IMR-90 (cell line): ENCODE measurements at regions not wholly inside any gene's neighbourhood (a gene's known extent, or its start where the extent isn't known, plus 50 kb on each side); places are given as distances from the start of the nearest gene placed in this dataset.
"Not testable (repeated sequence)": the region's sequence is repeated elsewhere in the genome, so short reads cannot be mapped to it uniquely, and the experiment has no call there.

ENCODE experiments used
- ATAC-seq: fragments of 200-7000 bp; cut with Tn5 transposase; 2 replicates; pipeline ENCODE4 v1.9.1; 2020; ENCODE audit warnings: low read depth, mild to moderate bottlenecking, moderate library complexity
- BruUV-seq: library from RNA; stranded (reverse); fragments of 400-500 nt; replicated peaks from 2 replicates; lab custom pipeline; 2021; lab: Mats Ljungman, UMichigan
- CTCF ChIA-PET: fragments of 300-600 bp; formaldehyde crosslinking; extraction: SDS; loops from one replicate; lab custom pipeline; 2021; ENCODE audit warnings: antibody characterized with exemption; lab: Yijun Ruan, JAX
- POLR2A ChIA-PET: fragments of 300-600 bp; sonication (Branson Sonifier 250); formaldehyde crosslinking; loops from one replicate; lab custom pipeline; 2022; ENCODE audit warnings: antibody characterized with exemption; ENCODE audit not compliant: unreplicated experiment; lab: Charles Lee
- DNase-seq: peaks from one replicate; pipeline ENCODE4 v3.0.0; 2013
- H2AFZ ChIP-seq: replicated peaks from 2 replicates; pipeline ENCODE3; 2013; ENCODE audit warnings: low read length, mild to moderate bottlenecking; ENCODE audit not compliant: poor library complexity
- H2AK5ac ChIP-seq: 2 replicates; pipeline ENCODE4 v1.6.1; 2013; ENCODE audit warnings: low read depth, low read length, inconsistent platforms
- H2AK9ac ChIP-seq: replicated peaks from 2 replicates; pipeline ENCODE3; 2013; ENCODE audit warnings: mild to moderate bottlenecking, low read depth, low read length, moderate library complexity; ENCODE audit not compliant: poor library complexity
- H2BK120ac ChIP-seq: 2 replicates; pipeline ENCODE4 v1.6.1; 2013; ENCODE audit warnings: low read depth, low read length, inconsistent platforms
- H2BK15ac ChIP-seq: 3 replicates; pipeline ENCODE4 v1.6.1; 2013; ENCODE audit warnings: low read depth, low read length, inconsistent platforms
- H2BK20ac ChIP-seq: 2 replicates; pipeline ENCODE4 v1.6.1; 2013; ENCODE audit warnings: low read depth, mild to moderate bottlenecking, inconsistent platforms, low read length, moderate library complexity
- H2BK5ac ChIP-seq: 2 replicates; pipeline ENCODE4 v1.6.1; 2013; ENCODE audit warnings: mild to moderate bottlenecking, low read depth, low read length, inconsistent platforms; ENCODE audit not compliant: poor library complexity, severe bottlenecking
- H3K14ac ChIP-seq: replicated peaks from 2 replicates; pipeline ENCODE4 v1.6.1; 2013; ENCODE audit warnings: low read depth, low read length, inconsistent platforms
- H3K18ac ChIP-seq: 2 replicates; pipeline ENCODE4 v1.6.1; 2013; ENCODE audit warnings: low read depth, low read length, control low read depth
- H3K23ac ChIP-seq: 2 replicates; pipeline ENCODE4 v1.6.1; 2013; ENCODE audit warnings: low read depth, low read length, inconsistent platforms
- H3K27ac ChIP-seq: 2 replicates; pipeline ENCODE4 v1.5.1; 2013; ENCODE audit warnings: mild to moderate bottlenecking, control low read depth, low read length; ENCODE audit not compliant: insufficient read depth
- H3K27me3 ChIP-seq: 2 replicates; pipeline ENCODE4 v1.6.1; 2013; ENCODE audit warnings: low read length; ENCODE audit not compliant: control insufficient read depth, insufficient read depth
- H3K36me3 ChIP-seq: 2 replicates; pipeline ENCODE4 v1.6.1; 2013; ENCODE audit warnings: low read length, mixed read lengths; ENCODE audit not compliant: control insufficient read depth, insufficient read depth
- H3K4ac ChIP-seq: 2 replicates; pipeline ENCODE4 v1.6.1; 2013; ENCODE audit warnings: low read depth, low read length, inconsistent platforms
- H3K4me1 ChIP-seq: 2 replicates; pipeline ENCODE4 v1.6.1; 2013; ENCODE audit warnings: low read length, mixed read lengths; ENCODE audit not compliant: control insufficient read depth, insufficient read depth
- H3K4me2 ChIP-seq: 2 replicates; pipeline ENCODE4 v1.6.1; 2013; ENCODE audit warnings: low read depth, mild to moderate bottlenecking, control low read depth, low read length, moderate library complexity
- H3K4me3 ChIP-seq: 2 replicates; pipeline ENCODE4 v1.5.1; 2013; ENCODE audit warnings: low read depth, mild to moderate bottlenecking, control low read depth, low read length, moderate library complexity; ENCODE audit not compliant: insufficient read depth
- H3K56ac ChIP-seq: 2 replicates; pipeline ENCODE4 v1.6.1; 2013; ENCODE audit warnings: low read length, inconsistent platforms; ENCODE audit not compliant: insufficient read depth; ENCODE audit errors: extremely low read depth
- H3K79me1 ChIP-seq, 2 experiments: 2 replicates each; pipeline ENCODE4 v1.6.1; 2013; ENCODE audit warnings: low read length in 2 of 2, inconsistent platforms in 1 of 2, low read depth in 1 of 2
- H3K9ac ChIP-seq: 2 replicates; pipeline ENCODE4 v1.6.1; 2013; ENCODE audit warnings: low read depth, low read length, control low read depth
- H3K9me1 ChIP-seq: 2 replicates; pipeline ENCODE4 v1.6.1; 2013; ENCODE audit warnings: low read length, inconsistent platforms; ENCODE audit not compliant: insufficient read depth
- H3K9me3 ChIP-seq: 2 replicates; pipeline ENCODE4 v1.6.1; 2013; ENCODE audit warnings: low read length; ENCODE audit not compliant: control insufficient read depth, insufficient read depth
- H4K20me1 ChIP-seq: 2 replicates; pipeline ENCODE4 v1.6.1; 2013; ENCODE audit warnings: low read length, inconsistent platforms; ENCODE audit not compliant: insufficient read depth
- H4K5ac ChIP-seq: 2 replicates; pipeline ENCODE4 v1.6.1; 2013; ENCODE audit warnings: mild to moderate bottlenecking, low read depth, low read length, control low read depth
- H4K8ac ChIP-seq, 2 experiments: 2 replicates each; pipeline ENCODE4 v1.6.1; 2013; ENCODE audit warnings: low read depth in 2 of 2, low read length in 2 of 2, control low read depth in 1 of 2, inconsistent platforms in 1 of 2
- H4K91ac ChIP-seq: 2 replicates; pipeline ENCODE4 v1.6.1; 2013; ENCODE audit warnings: low read depth, low read length, inconsistent platforms; ENCODE audit not compliant: insufficient read depth
- WGBS, 2 experiments: methylation state at CpG; one replicate each; pipeline versions ENCODE4 v1.1.5 to v1.1.7; 2013; ENCODE audit warnings: missing lambda C conversion rate in 2 of 2; ENCODE audit not compliant: insufficient read length in 1 of 2; ENCODE audit errors: extremely low coverage in 2 of 2; 5-methylcytosine and 5-hydroxymethylcytosine counted together
- dilution Hi-C: fragments of 300-500 bp; cut with HindIII; formaldehyde crosslinking; loops from one replicate; pipeline ENCODE4 v1.14.3; 2018; ENCODE audit warnings: low sequenced_read_pairs; ENCODE audit not compliant: unreplicated experiment
- in situ Hi-C: fragments of 300-500 bp; cut with MboI; formaldehyde crosslinking; loops from 3 replicates; pipeline ENCODE4 v1.14.3; 2019; ENCODE audit warnings: low sequenced_read_pairs, inconsistent platforms, mixed read lengths
- intact Hi-C: fragments of 100-400 bp; cut with micrococcal nuclease; formaldehyde crosslinking; loops from 2 replicates; pipeline ENCODE4 v1.10.0; 2022

GRCh38 chr14:106522118-106522517 is 995.7 kb downstream of the TMEM121 start:
- POLR2A ChIA-PET: not testable (repeated sequence)
- no CpG with 5 or more reads among the region's 1 CpG for WGBS, 2 experiments

More at GRCh38 chr14:106522118-106522517, 995.7 kb downstream of the TMEM121 start:
- H4K20me1 ChIP-seq, H2AFZ ChIP-seq, H2BK15ac ChIP-seq, H2BK120ac ChIP-seq, H3K4ac ChIP-seq, H3K36me3 ChIP-seq, H2BK5ac ChIP-seq, H4K5ac ChIP-seq, H3K79me1 ChIP-seq, H2AK5ac ChIP-seq, in situ Hi-C loops, H3K18ac ChIP-seq, H3K4me2 ChIP-seq, intact Hi-C loops, H2AK9ac ChIP-seq, dilution Hi-C loops, CTCF ChIA-PET, H3K23ac ChIP-seq, H3K9ac ChIP-seq, H3K56ac ChIP-seq, H3K27me3 ChIP-seq, H3K27ac ChIP-seq, H3K4me1 ChIP-seq, BruUV-seq, H4K91ac ChIP-seq, H3K4me3 ChIP-seq, H3K9me1 ChIP-seq, DNase-seq, H4K8ac ChIP-seq, ATAC-seq, H3K14ac ChIP-seq, H2BK20ac ChIP-seq: not testable (repeated sequence)
- peaks cover 16% of the 10 kb centered on the region for H3K9me3 ChIP-seq
